Skeletal muscle satellite cell (primary cell): ENCODE measurements at regions not wholly inside any gene's neighbourhood (a gene's known extent, or its start where the extent isn't known, plus 50 kb on each side); places are given as distances from the start of the nearest gene placed in this dataset.
A peak's percentile ranks its signal among the peaks of the same experiment; 100 is the strongest.

Experiments
- H3K27me3 ChIP-seq: 2 replicates; pipeline ENCODE4 v1.7.0; 2013; ENCODE audit warnings: low read length; ENCODE audit not compliant: control insufficient read depth, insufficient read depth
- H3K36me3 ChIP-seq: 2 replicates; pipeline ENCODE4 v1.7.0; 2013; ENCODE audit warnings: mild to moderate bottlenecking, control low read depth, low read length; ENCODE audit not compliant: insufficient read depth
- H3K4me1 ChIP-seq: 2 replicates; pipeline ENCODE4 v1.7.0; 2013; ENCODE audit warnings: low read length; ENCODE audit not compliant: control insufficient read depth, insufficient read depth
- H3K4me2 ChIP-seq: 2 replicates; pipeline ENCODE4 v1.7.0; 2013; ENCODE audit warnings: mild to moderate bottlenecking, low read length
- H3K4me3 ChIP-seq: 2 replicates; pipeline ENCODE4 v1.7.0; 2013; ENCODE audit warnings: low read length
- H3K9ac ChIP-seq: 2 replicates; pipeline ENCODE4 v1.7.0; 2013; ENCODE audit warnings: mild to moderate bottlenecking, low read depth, low read length, moderate library complexity
- H3K9me3 ChIP-seq: replicated peaks from 2 replicates; pipeline ENCODE4 v1.7.0; 2013; ENCODE audit warnings: mild to moderate bottlenecking, control low read depth, low read length

DNA sequence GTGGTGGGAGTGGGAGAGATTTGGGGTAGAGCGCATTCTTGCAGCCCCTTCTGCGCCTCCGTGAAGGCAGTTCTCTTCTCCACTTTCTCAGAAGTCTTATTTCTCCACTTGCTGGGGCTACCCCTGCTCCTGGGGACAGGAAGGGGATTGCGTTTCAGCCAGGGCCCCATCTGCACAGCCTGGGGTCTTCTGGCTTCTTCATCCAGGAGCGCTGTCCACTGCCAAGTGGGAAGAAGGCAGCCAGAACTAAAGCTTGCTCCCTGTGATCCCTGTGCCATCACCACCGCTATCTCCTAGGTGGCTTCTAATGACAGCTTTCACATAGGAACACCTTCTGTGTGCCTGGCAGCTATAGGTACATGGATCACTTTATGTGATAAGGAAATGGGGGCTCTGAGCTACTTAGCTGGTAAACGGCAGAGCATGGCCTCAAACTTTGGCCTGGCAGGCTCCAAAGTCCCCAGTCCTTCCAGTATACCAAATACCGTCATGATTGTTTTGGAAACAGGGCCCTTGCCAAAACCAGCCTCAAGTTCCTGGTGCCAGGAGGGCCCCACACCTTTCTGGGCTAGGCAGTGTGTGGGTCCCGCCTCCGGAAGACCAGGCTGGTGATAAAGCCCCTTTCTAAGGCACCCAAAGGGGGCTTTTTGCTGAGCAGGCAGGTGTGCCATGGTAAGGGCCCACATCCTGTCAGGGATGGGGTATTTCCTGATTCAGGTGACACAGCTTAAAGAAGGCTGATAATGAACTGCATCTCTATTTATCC lies 60.4 kb upstream of the PAX6 start:
- Histone ChIP-seq H3K9me3 (no peaks in the 10 kb centered on the region), H3K4me3 (no peak overlapping the region), H3K9ac (no peak overlapping the region), H3K36me3 (no peaks in the 10 kb centered on the region), H3K4me1 (no peaks in the 10 kb centered on the region), H3K4me2 (no peak overlapping the region), H3K27me3 (peaks cover 40% of the 10 kb centered on the region)

DNA sequence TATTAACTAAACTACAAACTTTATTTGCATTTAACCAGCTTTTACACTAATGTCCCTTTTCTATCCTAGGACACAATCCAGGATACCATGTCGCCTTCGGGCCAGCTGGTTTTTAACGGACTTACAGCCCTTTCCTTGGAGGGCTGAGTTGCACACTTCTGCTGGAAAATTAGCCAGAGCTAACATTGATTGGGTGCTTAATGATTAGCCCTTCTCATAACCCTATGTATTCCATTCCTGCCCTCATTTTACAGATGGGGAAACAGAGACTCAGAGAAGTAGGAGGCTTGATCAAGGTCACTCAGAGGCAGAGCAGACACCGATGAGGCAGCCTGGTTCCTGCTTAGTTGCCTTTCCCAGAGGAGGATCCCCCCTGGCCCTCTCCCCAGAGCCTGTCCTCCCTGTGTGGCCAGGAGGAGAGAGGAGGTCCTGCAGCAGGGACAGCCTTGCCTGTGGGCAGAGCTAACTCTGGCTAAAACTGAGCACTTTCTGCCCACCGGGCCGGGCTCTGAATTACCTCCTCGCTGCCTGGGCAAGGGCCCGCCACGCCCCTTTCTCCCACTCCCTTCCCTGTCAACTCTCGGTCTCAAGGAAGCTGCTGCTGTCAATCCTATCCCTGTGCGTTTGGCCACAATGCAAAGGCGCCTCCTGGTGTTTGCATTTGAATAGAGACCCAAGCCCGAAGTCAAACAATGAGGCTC lies 59.6 kb upstream of the PAX6 start:
- H3K9me3 ChIP-seq = no peaks in the 10 kb centered on the region
- no peak overlapping the region for H3K4me3 ChIP-seq
- peak overlapping the region; percentile 54 for H3K4me2 ChIP-seq
- H3K9ac ChIP-seq = no peak overlapping the region
- no peaks in the 10 kb centered on the region for H3K4me1 ChIP-seq
- H3K27me3 ChIP-seq = peaks cover 34% of the 10 kb centered on the region
- no peaks in the 10 kb centered on the region for H3K36me3 ChIP-seq

GRCh38 chr11:31869986-31870385 lies 58.9 kb upstream of the PAX6 start:
- Histone ChIP-seq H3K9me3 (no peaks in the 10 kb centered on the region), H3K36me3 (no peaks in the 10 kb centered on the region), H3K4me1 (no peaks in the 10 kb centered on the region), H3K27me3 (peaks cover 30% of the 10 kb centered on the region), H3K9ac (no peak overlapping the region), H3K4me3 (no peak overlapping the region), H3K4me2 (no peak overlapping the region)

- Histone ChIP-seq H3K9ac (no peak overlapping the region), H3K4me2 (no peak overlapping the region), H3K4me1 (no peaks in the 10 kb centered on the region), H3K27me3 (peaks cover 24% of the 10 kb centered on the region), H3K9me3 (no peaks in the 10 kb centered on the region), H3K4me3 (no peak overlapping the region), H3K36me3 (no peaks in the 10 kb centered on the region)
Measured at GRCh38 chr11:31865606-31866300, 54.6 kb upstream of the PAX6 start.

- peaks cover 27% of the 10 kb centered on the region for H3K27me3 ChIP-seq
- H3K36me3 ChIP-seq = no peaks in the 10 kb centered on the region
- H3K4me2 ChIP-seq = no peak overlapping the region
- H3K9me3 ChIP-seq = no peaks in the 10 kb centered on the region
- H3K4me1 ChIP-seq = no peaks in the 10 kb centered on the region
- H3K4me3 ChIP-seq = no peak overlapping the region
- H3K9ac ChIP-seq = no peak overlapping the region
Measured at GRCh38 chr11:31863170-31863832, 52.2 kb upstream of the PAX6 start.

DNA sequence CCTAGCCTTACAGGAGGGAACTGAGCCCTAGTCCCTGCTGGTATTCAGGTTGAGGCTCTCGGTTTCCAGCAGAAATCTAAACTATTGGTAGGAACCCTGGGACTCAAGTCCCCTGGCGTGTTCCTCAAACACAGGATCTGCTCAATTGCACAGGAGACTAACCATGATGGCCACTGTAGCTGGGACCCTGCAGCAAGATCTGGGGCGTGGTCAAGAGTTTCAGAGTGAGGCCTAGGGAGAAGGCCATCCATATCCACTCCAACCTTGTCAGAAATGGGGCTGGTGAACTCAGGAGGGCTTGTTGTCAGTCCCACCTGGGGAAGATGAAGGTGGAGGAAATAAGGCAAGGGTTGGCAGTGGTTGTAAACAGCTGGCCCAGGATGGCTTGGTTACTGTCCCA lies 49.9 kb upstream of the PAX6 start:
- Histone ChIP-seq H3K4me2 (no peak overlapping the region), H3K9ac (no peak overlapping the region), H3K36me3 (no peaks in the 10 kb centered on the region), H3K4me3 (no peak overlapping the region), H3K9me3 (no peaks in the 10 kb centered on the region), H3K4me1 (no peaks in the 10 kb centered on the region), H3K27me3 (peaks cover 34% of the 10 kb centered on the region)
